Progenitor cell of endocrine pancreas (in vitro differentiated cells): ENCODE measurements at regions not wholly inside any gene's neighbourhood (a gene's known extent, or its start where the extent isn't known, plus 50 kb on each side); places are given as distances from the start of the nearest gene placed in this dataset.
A peak's percentile ranks its signal among the peaks of the same experiment; 100 is the strongest.

Source experiments
- DNase-seq: peaks from one replicate; pipeline ENCODE4 v3.0.0; 2021; ENCODE audit warnings: low spot score; ENCODE audit not compliant: unreplicated experiment
- H3K27ac Mint-ChIP-seq: 2 replicates; pipeline ENCODE4 v1.8.0; 2021; ENCODE audit warnings: mild to moderate bottlenecking, moderate library complexity, mixed read lengths
- H3K27me3 Mint-ChIP-seq: 2 replicates; pipeline ENCODE4 v1.8.0; 2021; ENCODE audit warnings: mixed read lengths
- H3K36me3 Mint-ChIP-seq: 2 replicates; pipeline ENCODE4 v1.8.0; 2022; ENCODE audit warnings: mixed read lengths; ENCODE audit not compliant: insufficient read depth
- H3K4me1 Mint-ChIP-seq: 2 replicates; pipeline ENCODE4 v1.8.0; 2021; ENCODE audit warnings: low read depth, mixed read lengths
- H3K4me3 Mint-ChIP-seq: 2 replicates; pipeline ENCODE4 v1.8.0; 2021; ENCODE audit warnings: low read depth, mild to moderate bottlenecking, moderate library complexity, mixed read lengths
- H3K9me3 Mint-ChIP-seq: 2 replicates; pipeline ENCODE4 v1.8.0; 2021; ENCODE audit warnings: low read depth, mixed read lengths
- TF ChIP-seq, protein P1 (sequence below): fragments of 200-600 bp; sonication (generic); IDR thresholded peaks from one replicate; pipeline ENCODE4 v1.5.0; 2021; ENCODE audit warnings: antibody characterized with exemption, mild to moderate bottlenecking; ENCODE audit not compliant: unreplicated experiment

DNA sequence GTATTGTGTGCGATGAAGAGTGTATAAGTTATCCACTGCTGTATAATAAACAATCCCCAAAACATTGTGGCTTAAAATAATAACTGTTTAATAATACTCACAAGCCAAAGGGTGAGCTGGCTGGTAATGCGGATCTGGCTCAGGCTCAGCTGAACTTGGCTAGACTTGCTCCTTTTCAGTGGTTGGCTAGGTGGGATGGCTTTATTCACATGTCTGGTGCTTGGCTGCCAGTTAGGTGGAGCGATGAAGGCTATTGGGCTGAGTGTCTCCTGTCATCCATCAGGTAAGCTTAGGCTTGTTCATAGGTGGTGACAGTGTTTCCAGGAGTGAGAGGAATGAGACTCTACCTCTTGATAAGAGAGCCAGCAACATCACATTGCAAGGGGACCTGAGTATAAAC is 135.0 kb upstream of the ASCC3 start:
- H3K27me3 Mint-ChIP-seq: peaks cover 4% of the 10 kb centered on the region
- peak overlapping the region; percentile 54 for H3K27ac Mint-ChIP-seq
- no peak overlapping the region for H3K4me3 Mint-ChIP-seq
- H3K4me1 Mint-ChIP-seq: peaks cover 33% of the 10 kb centered on the region
- TF ChIP-seq, protein P1, sequence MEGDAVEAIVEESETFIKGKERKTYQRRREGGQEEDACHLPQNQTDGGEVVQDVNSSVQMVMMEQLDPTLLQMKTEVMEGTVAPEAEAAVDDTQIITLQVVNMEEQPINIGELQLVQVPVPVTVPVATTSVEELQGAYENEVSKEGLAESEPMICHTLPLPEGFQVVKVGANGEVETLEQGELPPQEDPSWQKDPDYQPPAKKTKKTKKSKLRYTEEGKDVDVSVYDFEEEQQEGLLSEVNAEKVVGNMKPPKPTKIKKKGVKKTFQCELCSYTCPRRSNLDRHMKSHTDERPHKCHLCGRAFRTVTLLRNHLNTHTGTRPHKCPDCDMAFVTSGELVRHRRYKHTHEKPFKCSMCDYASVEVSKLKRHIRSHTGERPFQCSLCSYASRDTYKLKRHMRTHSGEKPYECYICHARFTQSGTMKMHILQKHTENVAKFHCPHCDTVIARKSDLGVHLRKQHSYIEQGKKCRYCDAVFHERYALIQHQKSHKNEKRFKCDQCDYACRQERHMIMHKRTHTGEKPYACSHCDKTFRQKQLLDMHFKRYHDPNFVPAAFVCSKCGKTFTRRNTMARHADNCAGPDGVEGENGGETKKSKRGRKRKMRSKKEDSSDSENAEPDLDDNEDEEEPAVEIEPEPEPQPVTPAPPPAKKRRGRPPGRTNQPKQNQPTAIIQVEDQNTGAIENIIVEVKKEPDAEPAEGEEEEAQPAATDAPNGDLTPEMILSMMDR: no peak
- no peaks in the 10 kb centered on the region for H3K36me3 Mint-ChIP-seq
- H3K9me3 Mint-ChIP-seq: peaks cover 3% of the 10 kb centered on the region
- DNase-seq: no peak

DNA sequence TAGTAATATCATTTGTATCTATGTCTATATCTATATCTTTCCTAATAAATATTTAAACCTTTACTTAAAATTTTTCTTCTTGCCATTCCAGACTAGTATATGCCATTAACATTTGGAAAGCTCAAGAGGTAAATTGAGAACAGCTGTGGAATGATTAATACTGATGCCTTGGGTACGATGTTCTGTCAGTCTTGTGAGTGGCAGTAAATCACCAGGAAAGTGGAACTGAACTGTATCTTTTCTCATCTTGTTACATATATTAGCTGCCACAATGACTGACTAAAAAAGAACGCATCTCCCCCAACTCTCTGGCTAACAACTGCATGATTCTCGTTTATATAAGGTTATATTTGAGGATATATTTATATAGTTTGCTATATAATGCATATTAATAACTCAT is 137.0 kb upstream of the ASCC3 start:
- no peaks in the 10 kb centered on the region for H3K27me3 Mint-ChIP-seq
- H3K27ac Mint-ChIP-seq: no peak overlapping the region
- no peaks in the 10 kb centered on the region for H3K36me3 Mint-ChIP-seq
- H3K4me1 Mint-ChIP-seq: peaks cover 33% of the 10 kb centered on the region
- H3K4me3 Mint-ChIP-seq: no peak overlapping the region
- DNase-seq: no peak
- TF ChIP-seq, protein P1: no peak
- H3K9me3 Mint-ChIP-seq: peaks cover 3% of the 10 kb centered on the region

DNA sequence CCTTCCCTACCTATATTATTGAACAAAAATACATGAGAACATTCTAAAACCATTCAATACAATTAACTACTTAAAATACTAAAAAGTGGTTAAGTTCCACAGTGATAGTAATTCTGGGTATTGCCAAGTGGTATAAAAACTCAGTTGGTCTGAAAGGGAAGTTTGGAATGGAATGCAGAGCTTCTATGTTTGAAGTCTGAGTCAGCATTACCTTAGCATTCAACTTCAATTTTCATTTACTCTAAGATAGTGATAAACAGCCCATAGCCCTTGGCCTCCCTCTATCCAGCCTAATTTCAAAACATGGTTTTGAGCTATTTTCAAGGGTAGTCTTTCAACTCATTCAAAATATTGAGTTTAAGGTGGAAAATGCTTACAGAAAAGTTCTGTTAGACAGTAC is 140.4 kb upstream of the ASCC3 start:
- TF ChIP-seq, protein P1: no peak
- Mint-ChIP-seq H3K36me3 (no peaks in the 10 kb centered on the region), H3K4me3 (no peak overlapping the region), H3K4me1 (peaks cover 6% of the 10 kb centered on the region), H3K27ac (no peak overlapping the region), H3K9me3 (no peaks in the 10 kb centered on the region), H3K27me3 (no peaks in the 10 kb centered on the region)
- no peak for DNase-seq

DNA sequence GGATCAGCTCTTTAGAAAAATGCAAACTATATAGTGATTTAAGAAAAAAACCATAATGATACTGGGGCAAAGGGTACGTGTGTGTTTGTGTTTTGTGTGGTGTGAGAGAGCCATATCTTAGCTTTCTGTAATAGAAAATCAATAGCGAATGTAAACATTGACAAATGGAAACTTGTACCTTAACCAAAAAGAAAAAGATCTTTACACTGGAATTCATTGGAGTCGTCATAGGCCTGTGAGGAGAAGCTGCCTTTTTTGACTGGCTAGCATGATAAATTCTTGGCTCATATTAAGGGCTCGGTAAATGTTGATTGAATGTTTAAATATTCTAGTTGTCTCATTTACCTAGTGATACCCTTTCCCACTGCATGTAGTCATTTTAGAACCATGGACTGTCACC is 161.8 kb upstream of the ASCC3 start:
- TF ChIP-seq, protein P1: no peak
- Mint-ChIP-seq H3K27me3 (no peaks in the 10 kb centered on the region), H3K9me3 (no peaks in the 10 kb centered on the region), H3K4me1 (peaks cover 19% of the 10 kb centered on the region), H3K27ac (peak overlapping the region; percentile 79), H3K4me3 (no peak overlapping the region), H3K36me3 (no peaks in the 10 kb centered on the region)
- no peak for DNase-seq

DNA sequence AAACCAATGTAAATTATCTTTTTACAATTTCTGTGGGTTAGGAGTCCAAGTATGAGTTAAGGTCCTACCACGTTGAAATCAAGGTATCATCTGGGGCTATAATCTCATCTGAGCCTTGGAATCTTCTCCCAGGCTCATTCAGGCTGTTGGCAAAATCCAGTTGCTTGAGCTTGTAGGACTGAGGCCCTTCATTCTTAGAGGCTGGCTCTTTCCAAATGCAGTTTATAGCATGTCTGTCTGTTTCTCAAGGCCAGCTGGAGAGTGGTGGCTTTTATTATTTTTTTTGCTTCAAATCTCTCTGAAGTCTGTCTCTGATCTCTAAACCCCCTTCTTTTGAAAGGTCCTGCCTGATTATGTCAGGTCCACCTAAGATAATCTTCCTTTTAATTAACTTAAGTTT is 177.2 kb upstream of the ASCC3 start:
- no peak overlapping the region for H3K27ac Mint-ChIP-seq
- H3K4me3 Mint-ChIP-seq: no peak overlapping the region
- H3K9me3 Mint-ChIP-seq: peaks cover 3% of the 10 kb centered on the region
- peaks cover 1% of the 10 kb centered on the region for H3K4me1 Mint-ChIP-seq
- peaks cover 3% of the 10 kb centered on the region for H3K27me3 Mint-ChIP-seq
- TF ChIP-seq, protein P1: no peak
- DNase-seq: no peak
- H3K36me3 Mint-ChIP-seq: no peaks in the 10 kb centered on the region
